Body of pancreas (tissue), 4 donors: ENCODE measurements at regions not wholly inside any gene's neighbourhood (a gene's known extent, or its start where the extent isn't known, plus 50 kb on each side); places are given as distances from the start of the nearest gene placed in this dataset.

Experiments used
- POLR2A ChIP-seq, 3 donors: fragments of 450-650 bp; IDR thresholded peaks; one replicate each; pipeline ENCODE4 v1.6.1; 2016; ENCODE audit warnings: antibody characterized with exemption in 3 of 3, mild to moderate bottlenecking in 2 of 3
- TF ChIP-seq, protein P1 (sequence below), 7 experiments: fragments of 450-650 bp in 4 of 7; fragments of 200-600 bp in 3 of 7; sonication (generic) in 3 of 7; IDR thresholded peaks; one replicate each; pipeline ENCODE4 v1.5.1; 2016 to 2019; ENCODE audit warnings: antibody characterized with exemption in 7 of 7

DNA sequence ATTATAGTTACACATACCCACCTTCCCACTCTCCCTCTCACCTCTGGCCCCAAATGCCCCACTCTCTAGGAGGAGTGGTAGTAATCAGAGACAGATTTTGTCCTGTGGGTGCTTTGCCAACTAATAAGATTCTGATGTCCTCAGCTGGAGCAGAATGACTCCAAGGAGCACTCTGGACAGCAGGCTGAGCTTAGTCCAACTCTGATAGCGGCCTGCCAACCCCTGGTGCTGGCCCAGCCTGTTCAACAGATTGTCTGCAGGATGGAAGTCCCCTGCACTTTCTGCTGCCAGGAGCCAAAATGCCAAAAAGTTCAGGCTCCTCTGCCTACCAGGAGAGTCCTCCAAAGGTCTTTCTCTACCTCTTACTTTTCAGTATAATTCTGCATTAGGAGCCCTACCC lies 160.5 kb upstream of the UMPS start:
- no peak for TF ChIP-seq POLR2A (IDR thresholded peaks at IDR 0.05)
- TF ChIP-seq, protein P1, sequence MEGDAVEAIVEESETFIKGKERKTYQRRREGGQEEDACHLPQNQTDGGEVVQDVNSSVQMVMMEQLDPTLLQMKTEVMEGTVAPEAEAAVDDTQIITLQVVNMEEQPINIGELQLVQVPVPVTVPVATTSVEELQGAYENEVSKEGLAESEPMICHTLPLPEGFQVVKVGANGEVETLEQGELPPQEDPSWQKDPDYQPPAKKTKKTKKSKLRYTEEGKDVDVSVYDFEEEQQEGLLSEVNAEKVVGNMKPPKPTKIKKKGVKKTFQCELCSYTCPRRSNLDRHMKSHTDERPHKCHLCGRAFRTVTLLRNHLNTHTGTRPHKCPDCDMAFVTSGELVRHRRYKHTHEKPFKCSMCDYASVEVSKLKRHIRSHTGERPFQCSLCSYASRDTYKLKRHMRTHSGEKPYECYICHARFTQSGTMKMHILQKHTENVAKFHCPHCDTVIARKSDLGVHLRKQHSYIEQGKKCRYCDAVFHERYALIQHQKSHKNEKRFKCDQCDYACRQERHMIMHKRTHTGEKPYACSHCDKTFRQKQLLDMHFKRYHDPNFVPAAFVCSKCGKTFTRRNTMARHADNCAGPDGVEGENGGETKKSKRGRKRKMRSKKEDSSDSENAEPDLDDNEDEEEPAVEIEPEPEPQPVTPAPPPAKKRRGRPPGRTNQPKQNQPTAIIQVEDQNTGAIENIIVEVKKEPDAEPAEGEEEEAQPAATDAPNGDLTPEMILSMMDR (IDR thresholded peaks at IDR 0.05), result no peak
